ENCODE measurements at regions not wholly inside any gene's neighbourhood (a gene's known extent, or its start where the extent isn't known, plus 50 kb on each side); places are given as distances from the start of the nearest gene placed in this dataset.

DNA sequence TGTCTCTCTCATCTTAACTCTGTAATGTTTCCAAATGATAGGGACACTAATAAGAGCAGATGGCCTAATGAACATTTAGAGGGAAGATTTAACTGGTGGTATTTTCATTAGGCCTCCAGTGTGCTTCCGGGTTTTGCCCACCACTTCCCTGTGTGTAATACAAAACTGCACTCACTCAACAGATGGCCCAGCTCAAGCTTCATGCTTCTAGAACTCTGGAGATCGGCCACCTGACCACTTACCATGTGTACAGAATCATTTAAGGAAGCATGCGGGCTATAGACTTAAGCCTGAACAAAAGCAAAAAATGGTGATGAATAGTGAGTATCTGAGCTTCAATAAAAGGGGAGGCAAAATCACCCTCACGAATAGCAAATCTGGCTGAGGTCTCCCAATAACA lies 89.3 kb downstream of the SH2D1A start:
- TF ChIP-seq, protein P1, sequence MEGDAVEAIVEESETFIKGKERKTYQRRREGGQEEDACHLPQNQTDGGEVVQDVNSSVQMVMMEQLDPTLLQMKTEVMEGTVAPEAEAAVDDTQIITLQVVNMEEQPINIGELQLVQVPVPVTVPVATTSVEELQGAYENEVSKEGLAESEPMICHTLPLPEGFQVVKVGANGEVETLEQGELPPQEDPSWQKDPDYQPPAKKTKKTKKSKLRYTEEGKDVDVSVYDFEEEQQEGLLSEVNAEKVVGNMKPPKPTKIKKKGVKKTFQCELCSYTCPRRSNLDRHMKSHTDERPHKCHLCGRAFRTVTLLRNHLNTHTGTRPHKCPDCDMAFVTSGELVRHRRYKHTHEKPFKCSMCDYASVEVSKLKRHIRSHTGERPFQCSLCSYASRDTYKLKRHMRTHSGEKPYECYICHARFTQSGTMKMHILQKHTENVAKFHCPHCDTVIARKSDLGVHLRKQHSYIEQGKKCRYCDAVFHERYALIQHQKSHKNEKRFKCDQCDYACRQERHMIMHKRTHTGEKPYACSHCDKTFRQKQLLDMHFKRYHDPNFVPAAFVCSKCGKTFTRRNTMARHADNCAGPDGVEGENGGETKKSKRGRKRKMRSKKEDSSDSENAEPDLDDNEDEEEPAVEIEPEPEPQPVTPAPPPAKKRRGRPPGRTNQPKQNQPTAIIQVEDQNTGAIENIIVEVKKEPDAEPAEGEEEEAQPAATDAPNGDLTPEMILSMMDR (IDR thresholded peaks at IDR 0.05): no peak
- TF ChIP-seq POLR2A (IDR thresholded peaks at IDR 0.05): no peak

All from right lobe of liver (tissue), 4 donors.